NCI-H82 treated with DMSO at 0.1 percent for 48 hours (cell line): ENCODE measurements at regions not wholly inside any gene's neighbourhood (a gene's known extent, or its start where the extent isn't known, plus 50 kb on each side); places are given as distances from the start of the nearest gene placed in this dataset.
"Not testable (repeated sequence)": the region's sequence is repeated elsewhere in the genome, so short reads cannot be mapped to it uniquely, and the experiment has no call there.

Experiments used
- DNase-seq: peaks from one replicate; lab custom pipeline; 2025; ENCODE audit not compliant: unreplicated experiment; lab: John Stamatoyannopoulos, UW

DNA sequence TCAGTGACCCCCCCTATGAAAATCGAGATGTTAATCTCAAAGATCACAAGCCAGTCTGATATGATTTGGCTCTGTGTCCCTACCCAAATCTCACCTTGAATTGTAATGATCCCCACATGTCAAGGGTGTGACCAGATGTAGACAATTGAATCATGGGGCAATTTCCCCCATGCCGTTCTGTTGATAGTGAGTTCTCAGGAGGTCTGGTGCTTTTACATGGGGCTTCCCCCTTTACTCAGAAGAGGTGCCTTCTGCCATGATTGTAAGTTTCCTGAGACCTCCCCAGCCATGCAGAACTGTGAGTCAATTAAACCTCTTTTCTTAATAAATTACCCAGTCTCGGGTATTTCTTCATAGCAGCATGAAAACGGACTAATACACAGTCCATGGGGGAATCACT is 459.5 kb downstream of the MFSD1 start:
- not testable (repeated sequence) for DNase-seq

DNA sequence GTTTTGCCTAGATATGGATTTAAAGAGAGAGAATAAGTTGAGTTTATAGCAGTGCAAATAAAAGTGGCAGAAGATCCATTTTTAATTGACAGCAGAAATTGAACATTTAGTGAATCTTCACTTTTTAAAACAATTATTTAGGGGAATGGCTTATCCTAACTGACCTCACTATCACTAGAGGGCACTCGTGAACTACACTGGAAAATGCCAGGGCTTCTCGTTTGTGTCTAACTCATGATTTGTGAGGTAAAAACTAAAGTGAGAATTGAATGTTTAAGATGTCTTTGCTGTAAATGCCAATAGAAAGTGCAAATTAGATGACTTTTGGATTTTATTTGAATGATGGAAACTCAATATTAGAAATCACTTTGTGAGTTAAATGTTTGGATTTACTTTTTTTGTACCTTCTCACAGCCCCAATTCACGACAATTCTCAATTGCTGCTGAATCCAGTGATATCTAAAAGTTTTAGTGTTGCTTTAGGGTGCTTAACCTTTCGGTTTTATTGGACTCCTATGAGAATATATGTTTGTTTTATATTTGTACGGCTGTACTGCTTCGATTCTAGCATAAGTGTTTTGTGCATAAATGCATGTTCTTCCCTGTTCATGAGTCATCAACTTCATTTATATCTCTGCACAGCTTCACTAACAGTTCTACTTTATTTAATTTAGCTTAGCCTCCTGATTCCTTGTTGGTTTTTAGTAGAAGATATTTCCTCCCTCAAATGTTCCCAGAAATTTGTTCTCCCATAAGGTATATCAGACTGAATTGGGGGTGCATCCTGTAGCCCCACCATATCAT is 462.1 kb downstream of the MFSD1 start:
- no peak for DNase-seq

DNA sequence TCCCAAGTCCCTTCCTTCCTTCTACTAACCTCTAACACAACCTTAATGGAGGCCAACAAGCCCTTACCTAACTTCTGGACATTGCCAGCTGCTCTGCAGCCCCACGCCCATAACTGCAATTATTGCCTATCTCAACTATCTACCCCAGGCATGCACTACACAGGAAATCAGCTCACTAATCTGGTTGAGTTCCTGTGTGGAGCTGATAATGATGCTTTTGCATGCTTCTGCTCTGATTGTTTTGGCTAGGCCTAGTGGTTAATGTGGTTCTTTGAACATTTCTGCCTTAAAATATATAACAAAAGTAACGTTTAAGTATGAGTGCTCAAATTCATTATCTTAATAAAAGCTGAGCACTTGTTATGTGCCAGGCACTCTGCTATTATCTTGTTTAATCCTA is 463.9 kb downstream of the MFSD1 start:
- no peak for DNase-seq

DNA sequence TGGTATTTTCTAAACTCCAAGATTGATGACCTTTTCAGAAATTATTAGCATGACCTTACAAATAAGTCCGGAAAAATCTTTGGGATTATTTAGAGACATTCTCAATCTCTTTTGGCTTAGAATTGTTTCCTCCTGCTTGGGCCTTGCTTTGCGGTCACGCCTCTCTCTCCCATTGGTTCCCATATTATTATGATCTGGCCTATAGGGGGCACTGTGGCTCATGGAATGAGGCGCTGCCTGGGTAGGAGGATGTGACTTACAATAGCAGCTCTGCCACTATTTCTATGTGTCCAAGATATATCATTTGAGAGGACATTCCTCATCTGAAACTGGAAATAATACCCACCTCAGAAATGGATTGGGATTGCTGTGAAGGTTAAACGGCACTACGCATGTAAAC is 464.9 kb downstream of the MFSD1 start:
- no peak for DNase-seq

DNA sequence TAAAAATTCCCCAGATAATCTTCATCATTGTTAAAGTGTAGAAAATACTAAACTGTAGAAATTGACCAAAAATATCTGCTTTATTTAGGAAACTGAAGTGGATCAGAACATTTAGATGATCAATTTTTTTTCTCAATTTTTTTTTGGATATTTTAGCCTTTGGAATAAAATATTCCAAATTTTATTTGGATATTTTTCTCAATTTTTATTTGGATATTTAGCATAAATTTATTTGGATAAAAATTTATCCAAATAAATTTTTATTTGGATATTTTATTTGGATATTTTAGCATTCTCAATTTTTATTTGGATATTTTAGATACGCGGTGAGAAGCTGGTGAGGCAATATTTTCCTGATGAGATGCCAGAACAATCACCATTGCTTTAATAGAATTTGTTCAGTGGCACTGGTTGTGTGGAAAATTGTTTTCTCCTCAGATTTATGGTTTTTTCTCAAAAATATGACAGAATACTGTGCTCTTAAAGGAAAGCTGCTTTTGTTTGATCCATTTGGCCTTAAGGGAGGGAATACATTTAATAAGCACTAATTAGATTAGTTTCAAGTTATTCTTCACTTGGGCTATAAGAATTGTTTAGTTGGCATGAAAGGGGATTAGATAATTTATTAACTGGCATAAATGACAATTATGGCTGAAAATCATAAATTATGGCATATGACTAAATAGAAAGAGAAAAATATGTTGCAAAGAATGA is 470.1 kb downstream of the MFSD1 start:
- no peak for DNase-seq

DNA sequence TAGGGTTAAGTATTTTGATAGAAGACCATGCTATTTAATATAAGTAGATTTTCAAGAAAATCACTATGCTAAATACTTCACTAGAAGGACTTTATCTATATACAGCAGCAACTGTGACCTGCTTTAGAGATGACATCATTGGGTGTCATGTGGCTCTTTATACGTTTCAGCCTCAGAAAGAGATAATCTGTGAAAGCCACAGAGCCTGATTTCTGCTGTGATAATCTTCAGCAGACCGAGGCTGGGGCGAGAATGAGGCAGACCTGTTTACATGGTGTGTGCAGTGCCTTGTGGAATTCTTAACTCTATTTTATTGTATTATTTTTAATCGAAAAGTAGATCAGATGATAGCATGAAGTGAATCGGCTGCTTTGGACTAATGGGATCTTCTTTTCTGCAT is 471.2 kb downstream of the MFSD1 start:
- no peak for DNase-seq

DNA sequence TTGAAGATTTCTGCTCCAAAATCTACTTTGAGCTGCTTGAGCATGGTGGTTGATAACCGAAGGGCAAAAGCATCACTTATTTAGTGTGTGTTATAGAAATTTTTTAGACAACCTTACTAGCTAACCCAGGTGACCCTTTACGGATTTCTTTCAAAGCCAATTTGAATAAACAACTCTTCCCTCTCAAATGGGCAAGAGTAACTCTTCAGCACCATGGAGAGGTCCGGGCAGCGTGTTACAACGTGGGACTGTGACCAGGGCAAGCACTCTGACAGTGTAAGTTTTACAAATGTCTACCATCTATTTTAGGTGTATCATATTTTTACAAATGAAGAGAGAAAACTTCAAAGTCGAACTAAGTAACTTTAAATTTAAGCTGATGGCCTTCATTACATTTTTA is 471.8 kb downstream of the MFSD1 start:
- no peak for DNase-seq

DNA sequence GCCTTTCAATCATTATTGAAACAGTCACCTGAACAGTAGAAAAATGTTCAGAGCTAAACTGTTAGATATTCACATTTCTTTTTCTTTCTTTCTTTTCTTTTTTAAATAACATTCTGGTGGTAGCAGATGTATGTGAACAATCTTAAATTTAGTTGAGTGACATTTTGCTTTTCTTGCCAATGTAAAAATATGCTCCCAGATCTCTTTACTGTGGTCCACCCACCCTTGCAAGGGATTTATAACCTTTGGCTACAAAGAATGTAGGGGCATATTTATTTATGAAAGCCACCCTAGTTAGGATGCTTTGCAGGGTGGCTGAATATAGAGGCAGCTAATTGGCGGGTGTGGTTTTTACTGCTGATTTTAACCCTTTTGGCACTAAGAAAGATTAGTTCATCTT is 473.9 kb downstream of the MFSD1 start:
- DNase-seq, result no peak

DNA sequence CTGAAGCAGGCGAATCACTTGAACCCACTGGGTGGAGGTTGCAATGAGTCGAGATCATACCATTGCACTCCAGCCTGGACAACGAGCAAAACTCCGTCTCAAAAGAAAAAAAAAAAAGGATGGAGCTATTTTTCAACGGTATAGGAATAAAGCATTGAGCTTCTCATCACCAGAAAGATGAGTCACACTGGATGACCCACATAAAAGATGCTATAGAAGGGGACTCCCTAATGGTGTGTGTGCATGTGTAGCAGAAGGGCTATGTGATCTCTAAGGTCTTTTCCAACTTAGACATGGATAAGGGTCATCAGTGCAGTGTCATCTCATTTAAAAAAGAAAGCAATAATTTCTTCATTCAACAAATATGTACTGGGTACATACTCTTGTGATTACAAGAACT is 476.0 kb downstream of the MFSD1 start:
- DNase-seq, result no peak

DNA sequence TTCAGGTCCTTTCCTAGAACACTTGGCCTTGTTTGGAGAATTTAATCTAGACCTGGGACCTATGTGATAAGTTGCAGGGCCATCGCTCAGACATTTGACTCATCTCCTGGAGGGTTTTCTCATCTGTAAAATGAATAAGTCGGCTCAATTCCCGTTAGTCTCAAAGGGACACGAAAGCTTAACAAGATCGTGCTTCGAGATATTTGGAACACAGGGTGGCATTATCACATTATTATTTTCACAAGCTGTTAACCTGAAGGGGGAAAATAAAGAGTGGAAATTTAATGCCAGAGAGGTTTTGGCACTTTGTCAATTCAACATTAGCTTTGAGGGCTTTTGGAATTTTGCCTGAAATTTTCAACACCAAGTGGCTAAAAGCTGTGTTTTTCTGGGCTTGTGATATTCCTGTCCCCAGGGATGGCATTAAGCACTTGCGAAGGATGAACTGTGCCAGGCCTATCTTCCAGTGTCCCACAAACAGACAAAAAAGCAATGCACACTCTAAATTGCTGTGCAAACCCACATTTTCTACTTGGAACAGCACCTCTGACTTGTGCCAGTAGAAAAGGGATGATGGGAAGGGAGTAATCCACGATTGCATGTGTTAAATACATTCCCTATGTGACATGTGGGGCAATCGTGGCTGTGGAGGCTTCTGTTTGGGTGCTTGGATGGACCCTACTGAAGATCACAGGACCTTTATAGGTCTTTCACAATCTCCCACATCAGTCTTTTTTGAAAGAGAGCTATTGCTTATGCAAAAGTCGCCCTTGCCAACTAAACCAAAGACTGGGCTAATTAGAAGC is 478.7 kb downstream of the MFSD1 start:
- DNase-seq, result no peak

DNA sequence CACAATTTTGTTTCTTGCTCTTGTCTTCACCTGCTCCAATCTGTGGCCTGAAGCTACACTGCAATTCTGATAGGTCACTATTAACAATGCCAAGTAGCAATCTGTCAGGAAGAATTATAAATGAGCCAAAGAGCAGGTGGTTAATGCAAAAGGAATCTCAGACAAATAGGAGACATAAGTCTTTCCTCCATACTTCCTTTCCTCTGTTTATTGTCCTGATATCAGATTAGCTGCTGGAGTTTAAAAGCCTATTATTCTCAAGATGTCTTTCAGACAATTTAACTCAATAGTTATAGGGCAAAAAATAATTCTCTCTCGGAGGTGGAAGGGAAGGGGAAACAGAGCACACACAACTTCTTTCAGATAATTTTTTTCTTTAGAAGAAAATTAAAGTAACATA is 491.6 kb downstream of the MFSD1 start:
- no peak for DNase-seq

DNA sequence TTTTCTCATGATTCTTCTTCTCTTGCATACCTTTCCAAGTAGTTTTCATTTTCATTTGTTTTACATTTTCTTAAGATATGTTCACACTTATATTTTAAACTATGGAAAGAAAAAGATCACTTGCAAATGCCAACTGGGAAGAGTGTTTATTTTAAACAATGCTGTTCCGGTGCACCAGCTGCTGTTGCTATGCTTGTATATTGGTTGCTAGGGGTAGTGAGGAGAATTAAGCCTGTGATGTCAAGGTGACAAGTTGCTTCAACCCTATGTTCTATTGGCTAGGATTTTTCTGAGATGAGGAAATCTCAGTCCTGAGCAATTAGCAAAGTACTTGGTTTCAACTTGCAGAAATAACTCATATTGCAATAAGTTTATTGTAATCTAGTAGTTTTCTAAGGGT is 500.1 kb downstream of the MFSD1 start:
- no peak for DNase-seq

DNA sequence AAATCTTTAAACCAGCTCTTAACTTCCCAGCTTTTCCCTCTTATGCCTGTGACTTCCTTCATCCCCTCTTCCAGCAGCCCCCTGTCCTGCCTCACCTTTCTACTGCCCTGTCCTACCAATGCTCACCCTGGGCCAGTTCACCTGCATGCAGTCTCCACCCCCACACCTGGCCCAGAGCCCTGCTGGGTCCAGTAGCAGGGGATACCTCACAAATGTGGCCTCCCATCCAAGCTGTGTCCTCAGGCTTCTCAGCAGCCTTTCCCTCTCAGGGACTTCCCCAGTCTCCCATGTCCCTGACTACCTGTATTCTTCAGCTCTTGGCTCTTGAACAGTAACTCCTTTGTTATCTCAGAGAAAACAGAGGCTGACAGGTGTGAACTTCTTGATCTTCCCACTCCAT is 503.2 kb downstream of the MFSD1 start:
- no peak for DNase-seq

DNA sequence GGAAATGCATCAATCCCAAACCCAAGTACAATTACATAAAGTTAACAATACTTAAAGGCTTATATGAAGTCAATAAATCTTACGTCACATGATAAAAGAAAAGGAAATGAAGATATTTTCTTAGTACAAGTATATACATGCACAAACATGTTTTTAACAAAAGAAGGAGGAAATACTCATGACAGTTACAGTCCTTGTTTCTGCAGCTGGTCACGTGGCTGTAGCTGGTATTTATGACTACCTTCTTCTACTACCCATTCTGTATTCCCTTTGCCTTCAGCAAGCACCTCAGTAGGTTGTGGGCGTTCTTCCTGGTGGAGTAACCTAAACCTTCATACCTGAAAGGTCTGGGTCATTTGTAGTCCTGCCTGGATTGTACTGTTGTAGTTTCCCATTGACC is 514.9 kb downstream of the MFSD1 start:
- not testable (repeated sequence) for DNase-seq

DNA sequence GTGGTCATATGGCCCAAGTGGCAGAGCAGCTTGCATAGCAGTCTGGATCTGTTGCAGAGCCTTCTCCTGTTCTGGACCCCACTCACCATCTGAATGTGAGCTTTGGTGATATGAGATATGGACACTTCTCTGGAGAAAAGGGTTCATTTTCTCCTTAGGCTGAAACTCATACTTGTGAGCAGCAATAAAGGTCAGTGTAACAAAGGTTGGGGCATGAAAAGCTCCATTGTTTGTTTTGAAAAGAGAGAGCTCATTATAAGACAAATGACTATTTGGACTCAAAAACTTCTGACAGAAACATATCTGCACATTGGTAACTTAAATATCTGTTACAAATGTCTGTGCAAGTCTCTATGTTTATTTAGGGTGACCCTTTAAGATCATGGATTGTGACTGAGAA is 517.3 kb downstream of the MFSD1 start:
- DNase-seq, result no peak

DNA sequence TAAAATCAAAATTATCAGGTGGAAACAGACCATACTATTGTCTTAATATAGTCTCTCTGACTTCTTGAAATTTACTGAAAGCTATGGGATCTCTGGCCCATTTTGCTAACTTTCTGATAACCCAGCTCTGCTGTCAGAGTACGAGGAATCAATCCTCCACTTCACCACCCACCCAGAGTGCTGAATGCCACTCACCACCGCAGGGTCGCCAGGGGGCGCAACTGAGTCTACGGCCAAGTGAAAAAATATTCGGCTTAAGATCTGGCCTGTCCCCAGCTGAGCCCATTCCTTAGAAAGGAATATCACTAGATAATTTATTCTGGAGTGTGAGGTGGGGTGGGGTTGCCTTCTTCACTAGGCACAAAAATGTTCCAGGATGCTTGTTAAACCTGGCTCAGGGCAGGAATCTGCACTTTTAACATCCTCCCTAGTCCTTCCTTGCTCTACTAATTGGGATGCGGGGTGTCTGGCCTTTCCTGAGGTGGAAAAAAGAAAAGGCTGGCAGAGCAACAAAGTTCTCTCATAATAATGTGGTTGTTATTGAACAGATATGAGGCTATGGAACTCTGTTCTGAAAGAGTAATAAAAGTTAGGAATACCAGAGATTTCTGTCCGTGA is 520.6 kb downstream of the MFSD1 start:
- no peak for DNase-seq

DNA sequence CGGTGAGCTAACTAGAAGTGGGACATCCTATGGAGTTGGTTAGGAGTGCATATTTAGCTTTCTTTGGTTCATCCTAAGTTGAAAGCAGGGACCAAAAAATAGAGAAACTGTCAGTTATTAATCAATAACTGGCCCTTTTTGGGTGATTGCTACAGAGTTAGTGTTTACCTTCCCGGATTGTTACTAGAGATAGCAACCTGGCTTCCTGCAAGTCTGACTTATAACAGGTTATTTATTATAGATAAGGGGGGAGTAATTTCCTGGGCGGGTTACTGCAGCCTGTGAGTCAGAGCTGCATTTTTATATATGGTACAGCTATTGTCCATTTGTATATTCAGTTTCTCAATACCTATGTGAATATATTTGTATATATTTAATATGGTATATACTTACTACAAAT is 522.0 kb downstream of the MFSD1 start:
- DNase-seq, result no peak

DNA sequence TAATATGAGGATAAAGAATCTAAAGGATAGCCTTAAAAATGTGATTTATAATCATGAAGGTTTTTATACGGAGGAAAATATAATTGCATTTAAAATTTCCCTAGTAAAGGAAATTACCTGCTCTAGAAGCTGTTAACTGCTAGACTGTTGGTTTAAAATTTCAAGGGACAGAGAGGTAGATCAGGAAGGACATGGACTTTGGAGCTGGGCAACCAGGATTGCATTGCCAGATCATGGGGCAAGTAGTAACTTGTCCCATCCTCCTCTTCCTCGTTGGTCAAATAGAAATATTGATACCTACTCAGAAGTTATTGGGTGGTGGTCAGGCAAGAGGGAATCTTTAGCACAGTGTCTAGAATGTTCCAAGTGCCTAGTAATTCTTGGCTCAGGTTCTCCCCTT is 525.1 kb downstream of the MFSD1 start:
- DNase-seq, result no peak

DNA sequence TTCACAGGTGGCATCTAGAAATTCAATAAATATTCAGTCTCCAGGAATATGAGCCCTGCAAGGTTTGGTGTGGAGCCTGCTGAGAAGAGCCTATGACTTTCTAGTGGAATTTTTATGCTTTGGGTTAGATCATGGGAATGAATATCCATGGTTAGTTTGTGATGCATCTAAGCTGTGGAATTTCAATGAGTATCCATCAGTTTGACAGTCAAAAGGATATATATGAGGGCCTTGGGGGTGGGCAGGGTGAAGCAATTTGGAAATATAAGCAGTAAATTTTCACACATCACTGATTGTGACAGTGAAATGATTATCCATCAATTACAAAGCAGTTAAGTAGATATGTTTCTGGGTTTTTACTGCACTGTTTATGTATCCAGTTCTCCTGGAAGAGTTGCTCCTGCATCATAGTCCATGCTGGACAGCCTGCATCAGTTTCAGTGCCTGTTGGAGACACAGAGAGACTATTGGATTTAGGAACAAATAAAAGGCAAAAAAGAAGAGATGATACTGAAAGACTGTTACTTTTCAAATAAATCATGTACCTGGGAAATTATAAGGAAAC is 530.8 kb downstream of the MFSD1 start:
- DNase-seq, result no peak

DNA sequence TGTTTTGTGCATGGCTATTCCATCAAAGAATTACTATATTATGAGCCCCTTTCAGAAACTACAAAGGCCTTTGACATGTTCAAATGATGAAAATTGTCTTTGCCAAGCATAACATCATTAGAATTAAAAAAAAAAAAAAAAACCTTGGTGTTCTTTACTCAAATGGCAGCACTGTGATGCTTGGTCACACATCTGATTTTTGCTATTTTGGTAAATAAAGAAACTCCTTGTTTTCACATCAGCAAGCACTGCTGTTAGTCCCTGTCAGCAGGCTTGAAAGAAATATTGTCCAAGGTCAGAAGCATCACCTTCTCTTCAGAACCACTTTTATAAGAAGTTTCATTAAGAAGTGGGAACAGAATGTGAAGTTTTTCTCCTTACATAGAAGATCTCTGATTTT is 537.3 kb downstream of the MFSD1 start:
- no peak for DNase-seq

DNA sequence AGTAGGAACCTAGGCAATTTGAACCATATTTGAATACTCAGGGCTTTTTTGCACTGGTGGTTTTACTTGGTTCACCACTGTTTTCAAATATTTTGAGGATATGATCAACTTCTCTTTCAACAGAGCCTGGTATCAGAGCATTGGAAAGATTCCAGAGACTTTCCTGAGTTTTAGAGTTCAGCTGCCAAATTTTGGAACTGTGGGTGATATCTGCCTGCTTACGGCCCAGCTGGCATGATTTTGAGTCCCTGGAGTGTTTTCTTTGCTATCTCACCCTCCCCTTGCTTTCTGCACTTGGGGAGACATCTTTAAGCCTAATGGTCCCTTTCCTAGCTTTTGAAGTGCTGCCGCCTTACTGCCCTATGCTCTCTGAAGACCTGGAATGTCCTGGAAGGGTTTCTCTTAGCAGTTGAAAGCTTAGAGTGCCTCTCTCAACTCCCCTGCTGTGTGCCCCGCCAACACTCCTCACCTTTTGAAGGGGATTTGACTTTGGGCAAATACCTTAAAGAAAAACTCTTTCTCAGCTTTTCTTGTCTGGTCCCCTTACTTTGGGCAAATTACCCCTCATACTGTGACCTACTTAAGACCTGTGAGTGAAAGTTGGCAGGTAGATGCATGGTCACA is 539.1 kb downstream of the MFSD1 start:
- no peak for DNase-seq
